ENCODE measurements at regions not wholly inside any gene's neighbourhood (a gene's known extent, or its start where the extent isn't known, plus 50 kb on each side); places are given as distances from the start of the nearest gene placed in this dataset.

- TF ChIP-seq CTCF (IDR thresholded peaks at IDR 0.05; ENCODE audit: low read depth, low read length) (no peak), EZH2phosphoT487 (IDR thresholded peaks at IDR 0.05; ENCODE audit: low read depth) (no peak)
These were observed 176.7 kb upstream of the ZNF32 start for GRCh38 chr10:43825421-43825820.
